Esophagus squamous epithelium (tissue), 5 donors: ENCODE measurements at regions not wholly inside any gene's neighbourhood (a gene's known extent, or its start where the extent isn't known, plus 50 kb on each side); places are given as distances from the start of the nearest gene placed in this dataset.

Source experiments
- DNase-seq: peaks from one replicate; lab custom pipeline; 2025; lab: John Stamatoyannopoulos, UW
- H3K27ac ChIP-seq, 4 donors: fragments of 200-600 bp; sonication (generic); one replicate each; pipeline ENCODE4 v1.5.1; 2016 to 2019; ENCODE audit warnings: mild to moderate bottlenecking in 1 of 4
- H3K27me3 ChIP-seq, 4 donors: fragments of 200-600 bp; sonication (generic); 1 replicate in 3 of 4; 2 replicates in 1 of 4; pipeline versions ENCODE4 v1.5.1 to v1.6.0; 2017 to 2021; ENCODE audit warnings: antibody characterized with exemption in 1 of 4
- H3K36me3 ChIP-seq, 3 donors: fragments of 200-600 bp; sonication (generic); one replicate each; pipeline ENCODE4 v1.5.1; 2016 to 2019
- H3K4me1 ChIP-seq, 3 donors: fragments of 200-600 bp; sonication (generic); one replicate each; pipeline ENCODE4 v1.5.1; 2017 to 2019
- H3K4me3 ChIP-seq, 4 donors: fragments of 200-600 bp; sonication (generic); 1 replicate in 3 of 4; 2 replicates in 1 of 4; pipeline ENCODE4 v1.5.1; 2016 to 2019; ENCODE audit warnings: mild to moderate bottlenecking in 2 of 4, moderate library complexity in 1 of 4
- H3K9me3 ChIP-seq, 3 donors: fragments of 200-600 bp; sonication (generic); one replicate each; pipeline ENCODE4 v1.5.1; 2016 to 2019
- CTCF ChIP-seq, 6 experiments: fragments of 450-650 bp in 4 of 6; fragments of 200-600 bp in 2 of 6; sonication (generic) in 2 of 6; IDR thresholded peaks; one replicate each; pipeline ENCODE4 v1.5.1; 2016 to 2019; ENCODE audit warnings: antibody characterized with exemption in 6 of 6, mild to moderate bottlenecking in 4 of 6, moderate library complexity in 4 of 6
- POLR2A ChIP-seq, 4 donors: fragments of 450-650 bp; IDR thresholded peaks; one replicate each; pipeline ENCODE4 v1.6.1; 2017; ENCODE audit warnings: antibody characterized with exemption in 4 of 4, mild to moderate bottlenecking in 4 of 4, moderate library complexity in 3 of 4
- WGBS, 2 donors: methylation state at CpG; one replicate each; pipeline ENCODE4 v1.1.5; 2018; 5-methylcytosine and 5-hydroxymethylcytosine counted together
- intact Hi-C: fragments of 100-400 bp; cut with DNase I; formaldehyde crosslinking; loops from one replicate; pipeline ENCODE4 v1.15.0; 2022
- donor health status: DM: yes; HTN: yes; CAD: no.

DNA sequence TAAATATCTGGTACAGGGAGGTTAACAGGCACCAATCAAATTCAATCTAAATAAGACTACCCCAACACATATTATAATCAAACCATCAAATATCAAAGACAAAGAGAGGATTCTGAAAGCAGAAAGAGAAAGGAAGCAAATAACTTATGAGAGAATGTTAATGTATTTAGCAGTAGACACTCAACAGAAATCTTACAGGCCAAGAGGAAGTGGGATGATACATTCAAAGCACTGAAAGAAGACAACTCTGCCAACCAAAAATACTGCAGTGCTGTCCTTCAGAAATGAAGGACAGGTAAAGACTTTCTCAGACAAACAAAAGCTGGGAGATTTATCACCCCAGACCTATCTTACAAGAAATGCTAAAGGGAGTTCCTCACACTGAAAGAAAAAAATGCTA lies 95.9 kb upstream of the PTHLH start:
- H3K4me3 ChIP-seq: no peak overlapping the region
- no peaks in the 10 kb centered on the region for H3K27me3 ChIP-seq
- intact Hi-C loops: no loop called here
- peaks cover 0 to 23% (median 0%) of the 10 kb centered on the region in 3 donors for H3K4me1 ChIP-seq
- no peak overlapping the region for H3K27ac ChIP-seq
- no peak for TF ChIP-seq POLR2A (IDR thresholded peaks at IDR 0.05)
- no peak for TF ChIP-seq CTCF (IDR thresholded peaks at IDR 0.05)
- no peaks in the 10 kb centered on the region for H3K36me3 ChIP-seq
- DNase-seq: no peak
- H3K9me3 ChIP-seq: peaks cover 0 to 7% (median 0%) of the 10 kb centered on the region in 3 donors

DNA sequence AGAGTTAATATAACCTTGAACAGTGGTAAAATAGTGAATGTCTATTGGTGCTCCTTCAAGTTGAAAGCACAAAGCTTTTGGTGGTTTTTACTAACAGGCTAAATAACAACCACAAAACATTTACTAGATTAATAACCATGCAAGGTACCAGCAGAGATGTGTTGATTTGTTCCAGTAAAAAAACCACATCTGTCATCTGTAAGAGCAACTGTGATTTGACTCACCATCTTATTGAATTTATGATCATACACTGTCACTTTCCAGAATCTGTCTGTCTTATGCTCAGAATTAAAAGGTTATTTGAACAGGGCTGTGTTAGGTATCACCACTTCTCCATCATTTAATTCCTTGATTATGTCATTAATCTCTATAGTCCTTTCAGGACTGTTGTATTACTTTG lies 107.0 kb upstream of the PTHLH start:
- Histone ChIP-seq H3K27ac (no peak overlapping the region), H3K9me3 (peaks cover 0 to 4% (median 0%) of the 10 kb centered on the region in 3 donors), H3K27me3 (no peaks in the 10 kb centered on the region), H3K4me1 (no peaks in the 10 kb centered on the region), H3K36me3 (no peaks in the 10 kb centered on the region), H3K4me3 (no peak overlapping the region)
- intact Hi-C loops: no loop called here
- no peak for DNase-seq
- TF ChIP-seq POLR2A (IDR thresholded peaks at IDR 0.05): no peak
- no peak for TF ChIP-seq CTCF (IDR thresholded peaks at IDR 0.05)

GRCh38 chr12:28082096-28082495 lies 108.2 kb upstream of the CCDC91 start:
- Histone ChIP-seq H3K36me3 (no peaks in the 10 kb centered on the region), H3K27ac (no peak overlapping the region), H3K27me3 (no peaks in the 10 kb centered on the region), H3K4me3 (no peak overlapping the region), H3K4me1 (no peaks in the 10 kb centered on the region), H3K9me3 (peaks cover 0 to under 1% (median 0%) of the 10 kb centered on the region in 3 donors)
- intact Hi-C loops: no loop called here
- WGBS, 2 donors: 8 to 40% methylated on average over 1 of the region's 1 CpG
- TF ChIP-seq POLR2A (IDR thresholded peaks at IDR 0.05) (no peak), CTCF (IDR thresholded peaks at IDR 0.05) (no peak)
- no peak for DNase-seq

DNA sequence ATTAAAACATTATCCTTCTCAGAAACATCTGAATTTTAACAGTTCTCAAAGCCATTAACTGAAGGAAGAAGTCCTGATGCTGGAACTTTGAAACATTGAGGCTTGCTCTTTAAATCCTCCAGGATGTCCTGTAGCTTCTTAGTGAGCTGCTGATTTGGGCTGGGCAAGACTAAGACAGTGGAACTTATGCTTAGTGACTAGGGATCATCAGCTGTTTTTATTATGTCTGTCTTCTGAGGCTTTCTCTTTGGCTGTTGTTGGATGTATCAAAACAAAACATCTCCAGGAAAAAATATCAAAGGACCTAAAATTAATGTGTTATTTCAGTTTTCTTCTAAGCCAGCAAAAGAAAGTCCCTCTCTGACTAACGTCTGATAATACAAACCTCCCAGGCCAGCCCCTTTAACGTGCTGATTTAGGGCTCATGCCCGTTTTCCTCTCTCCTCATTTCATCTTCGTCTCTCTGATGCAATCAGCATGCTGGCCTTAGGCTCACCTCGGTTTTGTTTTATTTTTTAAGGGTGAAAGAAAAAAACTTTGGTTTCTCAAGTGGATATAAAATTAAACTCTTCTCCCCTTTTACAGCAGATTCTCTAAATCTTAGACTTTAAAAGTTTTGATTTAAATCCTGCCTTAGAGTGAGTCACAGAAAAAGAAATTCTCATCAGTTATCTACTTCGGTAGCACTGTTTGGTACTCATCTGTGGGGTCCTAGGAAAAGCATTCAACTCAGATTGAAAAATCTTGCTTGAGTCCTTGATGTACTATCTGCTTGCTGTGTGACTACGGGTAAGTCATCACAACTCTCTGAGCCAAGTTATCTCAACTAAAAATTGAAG lies 106.2 kb upstream of the CCDC91 start:
- no peak overlapping the region for H3K4me3 ChIP-seq
- H3K9me3 ChIP-seq: no peaks in the 10 kb centered on the region
- H3K4me1 ChIP-seq: peaks cover 0 to 5% (median 0%) of the 10 kb centered on the region in 3 donors
- TF ChIP-seq POLR2A (IDR thresholded peaks at IDR 0.05): no peak
- no peak for TF ChIP-seq CTCF (IDR thresholded peaks at IDR 0.05)
- WGBS, 2 donors: 59 to 65% methylated on average over 7 of the region's 7 CpGs
- H3K27ac ChIP-seq: no peak overlapping the region
- intact Hi-C loops: no loop called here
- H3K36me3 ChIP-seq: no peaks in the 10 kb centered on the region
- no peak for DNase-seq
- no peaks in the 10 kb centered on the region for H3K27me3 ChIP-seq

- H3K4me1 ChIP-seq: peaks cover 0 to 7% (median 0%) of the 10 kb centered on the region in 3 donors
- H3K36me3 ChIP-seq: no peaks in the 10 kb centered on the region
- H3K27me3 ChIP-seq: no peaks in the 10 kb centered on the region
- DNase-seq: no peak
- no peak overlapping the region for H3K4me3 ChIP-seq
- 47 to 63% methylated on average over 8 of the region's 8 CpGs for WGBS, 2 donors
- no peak overlapping the region for H3K27ac ChIP-seq
- intact Hi-C loops: no loop called here
- no peaks in the 10 kb centered on the region for H3K9me3 ChIP-seq
- TF ChIP-seq POLR2A (IDR thresholded peaks at IDR 0.05) (no peak), CTCF (IDR thresholded peaks at IDR 0.05) (no peak)
Measured at GRCh38 chr12:28086521-28087155, 103.6 kb upstream of the CCDC91 start.
